Tibial nerve (tissue), 4 donors: ENCODE measurements at regions not wholly inside any gene's neighbourhood (a gene's known extent, or its start where the extent isn't known, plus 50 kb on each side); places are given as distances from the start of the nearest gene placed in this dataset.

Source experiments
- DNase-seq, 2 donors: peaks; one replicate each; pipeline ENCODE4 v3.0.0-alpha.2; 2019; ENCODE audit warnings: low spot score in 2 of 2
- H3K27ac ChIP-seq, 4 donors: fragments of 200-600 bp; sonication (generic) in 3 of 4; one replicate each; pipeline ENCODE4 v1.5.1; 2017 to 2019; ENCODE audit warnings: mild to moderate bottlenecking in 1 of 4
- H3K27me3 ChIP-seq, 2 donors: fragments of 200-600 bp; sonication (generic) in 1 of 2; one replicate each; pipeline versions ENCODE4 v1.5.1 to v1.6.0; 2017 to 2019
- H3K36me3 ChIP-seq, 3 donors: fragments of 200-600 bp; sonication (generic); one replicate each; pipeline ENCODE4 v1.5.1; 2018 to 2019
- H3K4me1 ChIP-seq, 4 donors: fragments of 200-600 bp; sonication (generic) in 3 of 4; one replicate each; pipeline ENCODE4 v1.5.1; 2017 to 2019
- H3K4me3 ChIP-seq, 4 donors: fragments of 200-600 bp; sonication (generic) in 3 of 4; one replicate each; pipeline ENCODE4 v1.5.1; 2017 to 2019; ENCODE audit warnings: mild to moderate bottlenecking in 1 of 4, moderate library complexity in 1 of 4
- H3K9me3 ChIP-seq, 4 donors: fragments of 200-600 bp; sonication (generic) in 3 of 4; one replicate each; pipeline ENCODE4 v1.5.1; 2017 to 2019
- EP300 ChIP-seq, 2 donors: sonication (generic); formaldehyde crosslinking; IDR thresholded peaks; one replicate each; pipeline ENCODE4 v1.6.1; 2017; ENCODE audit warnings: antibody characterized with exemption in 2 of 2, mild to moderate bottlenecking in 1 of 2
- POLR2A ChIP-seq, 2 donors: fragments of 450-650 bp; IDR thresholded peaks; one replicate each; pipeline ENCODE4 v1.6.1; 2017; ENCODE audit warnings: antibody characterized with exemption in 2 of 2, mild to moderate bottlenecking in 2 of 2, moderate library complexity in 2 of 2
- WGBS, 2 donors: methylation state at CpG; one replicate each; pipeline ENCODE4 v1.1.5; 2018; 5-methylcytosine and 5-hydroxymethylcytosine counted together
- TF ChIP-seq, protein P1 (sequence below), 5 experiments: fragments of 200-600 bp in 3 of 5; fragments of 450-650 bp in 2 of 5; sonication (generic) in 3 of 5; IDR thresholded peaks; one replicate each; pipeline ENCODE4 v1.5.1; 2016 to 2019; ENCODE audit warnings: antibody characterized with exemption in 5 of 5, mild to moderate bottlenecking in 3 of 5, moderate library complexity in 2 of 5

DNA sequence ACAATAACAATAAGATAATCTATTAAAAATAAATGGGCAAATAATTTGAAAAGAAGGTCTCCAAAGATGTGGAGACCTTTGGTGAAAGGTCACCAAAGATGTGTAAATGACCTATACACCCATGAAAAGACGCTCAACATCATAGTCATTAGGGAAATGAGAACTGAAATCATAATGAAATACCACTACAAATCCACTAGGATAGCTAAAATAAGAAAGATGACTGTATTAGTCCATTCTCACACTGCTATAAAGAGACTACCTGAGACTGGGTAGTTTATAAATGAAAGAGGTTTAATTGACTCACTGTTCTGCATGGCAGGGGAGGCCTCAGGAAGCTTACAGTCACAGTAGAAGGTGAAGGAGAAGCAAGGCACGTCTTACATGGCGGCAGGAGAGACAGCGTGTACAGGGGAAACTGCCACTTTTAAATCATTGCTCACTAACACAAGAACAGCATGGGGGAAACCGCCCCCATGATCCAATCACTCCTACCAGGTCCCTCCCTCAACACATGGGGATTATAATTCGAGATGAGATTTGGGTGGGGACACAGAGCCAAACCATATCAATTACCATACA is 339.6 kb downstream of the ENC1 start:
- H3K27me3 ChIP-seq: no peaks in the 10 kb centered on the region
- H3K27ac ChIP-seq: no peak overlapping the region
- DNase-seq: no peak
- H3K4me1 ChIP-seq: peaks cover 0 to 9% (median 0%) of the 10 kb centered on the region in 4 donors
- no peaks in the 10 kb centered on the region for H3K36me3 ChIP-seq
- no peak overlapping the region for H3K4me3 ChIP-seq
- TF ChIP-seq, protein P1, sequence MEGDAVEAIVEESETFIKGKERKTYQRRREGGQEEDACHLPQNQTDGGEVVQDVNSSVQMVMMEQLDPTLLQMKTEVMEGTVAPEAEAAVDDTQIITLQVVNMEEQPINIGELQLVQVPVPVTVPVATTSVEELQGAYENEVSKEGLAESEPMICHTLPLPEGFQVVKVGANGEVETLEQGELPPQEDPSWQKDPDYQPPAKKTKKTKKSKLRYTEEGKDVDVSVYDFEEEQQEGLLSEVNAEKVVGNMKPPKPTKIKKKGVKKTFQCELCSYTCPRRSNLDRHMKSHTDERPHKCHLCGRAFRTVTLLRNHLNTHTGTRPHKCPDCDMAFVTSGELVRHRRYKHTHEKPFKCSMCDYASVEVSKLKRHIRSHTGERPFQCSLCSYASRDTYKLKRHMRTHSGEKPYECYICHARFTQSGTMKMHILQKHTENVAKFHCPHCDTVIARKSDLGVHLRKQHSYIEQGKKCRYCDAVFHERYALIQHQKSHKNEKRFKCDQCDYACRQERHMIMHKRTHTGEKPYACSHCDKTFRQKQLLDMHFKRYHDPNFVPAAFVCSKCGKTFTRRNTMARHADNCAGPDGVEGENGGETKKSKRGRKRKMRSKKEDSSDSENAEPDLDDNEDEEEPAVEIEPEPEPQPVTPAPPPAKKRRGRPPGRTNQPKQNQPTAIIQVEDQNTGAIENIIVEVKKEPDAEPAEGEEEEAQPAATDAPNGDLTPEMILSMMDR (IDR thresholded peaks at IDR 0.05): no peak
- TF ChIP-seq POLR2A (IDR thresholded peaks at IDR 0.05): no peak
- TF ChIP-seq EP300 (IDR thresholded peaks at IDR 0.05): no peak
- H3K9me3 ChIP-seq: no peaks in the 10 kb centered on the region
- 90 to 94% methylated on average over 6 of the region's 6 CpGs for WGBS, 2 donors

DNA sequence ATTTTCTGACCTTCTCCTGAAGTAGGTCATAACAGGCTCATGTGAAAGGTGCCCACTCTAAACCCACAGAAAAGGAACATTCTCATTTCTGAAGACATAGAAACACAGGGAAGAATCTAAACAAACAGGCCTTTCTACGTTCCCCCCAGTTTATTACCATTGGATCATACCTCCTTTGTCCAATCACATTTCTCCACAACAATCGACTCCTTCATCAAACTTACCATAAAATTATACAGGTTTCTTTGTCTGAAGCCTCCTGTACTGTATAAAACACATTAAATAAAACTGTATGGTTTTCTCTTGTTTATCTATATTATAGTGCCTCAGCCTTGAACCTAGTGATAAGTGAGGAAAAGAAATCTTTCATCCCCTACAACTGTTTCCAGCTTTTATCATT is 340.7 kb downstream of the ENC1 start:
- Histone ChIP-seq H3K4me1 (peaks cover 0 to 9% (median 0%) of the 10 kb centered on the region in 4 donors), H3K36me3 (no peaks in the 10 kb centered on the region), H3K27ac (no peak overlapping the region), H3K27me3 (no peaks in the 10 kb centered on the region), H3K4me3 (no peak overlapping the region), H3K9me3 (no peaks in the 10 kb centered on the region)
- DNase-seq: no peak
- WGBS, 2 donors: 68 to 78% methylated on average over 2 of the region's 2 CpGs
- TF ChIP-seq, protein P1 (IDR thresholded peaks at IDR 0.05): no peak
- TF ChIP-seq EP300 (IDR thresholded peaks at IDR 0.05): no peak
- no peak for TF ChIP-seq POLR2A (IDR thresholded peaks at IDR 0.05)

DNA sequence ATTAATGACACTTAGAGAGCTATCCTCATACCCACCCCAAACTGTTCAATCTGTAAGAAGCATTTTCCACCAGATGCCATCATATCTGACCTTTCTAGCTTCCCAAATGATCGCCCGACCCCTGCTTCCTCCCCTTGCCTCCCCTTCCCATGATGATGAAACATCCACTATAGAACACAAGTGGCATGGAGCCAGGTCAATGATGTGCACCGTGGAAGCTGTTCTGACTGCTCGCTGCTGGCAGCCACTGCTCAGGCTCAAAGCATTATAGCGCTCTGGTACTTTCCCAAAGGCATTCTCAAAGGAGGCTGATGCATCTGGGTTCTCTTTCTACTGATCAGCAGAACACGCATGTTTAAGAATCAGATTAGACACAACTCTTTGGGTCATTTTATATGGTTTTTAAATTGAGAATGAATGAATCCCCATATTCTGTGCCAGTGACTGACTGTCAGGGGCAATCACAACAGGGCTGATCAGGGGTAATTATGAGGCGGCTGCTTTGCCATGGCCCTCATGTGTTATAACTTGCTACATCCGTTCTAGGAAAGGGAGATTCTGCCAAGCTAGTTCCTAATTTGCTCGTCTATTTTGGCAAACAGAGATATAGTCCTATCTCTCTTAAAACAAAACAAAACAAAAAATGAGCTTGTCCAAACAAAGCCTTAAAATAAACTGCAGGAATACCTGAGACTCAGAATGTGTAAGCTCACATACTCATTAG is 343.7 kb downstream of the ENC1 start:
- Histone ChIP-seq H3K36me3 (no peaks in the 10 kb centered on the region), H3K27ac (no peak overlapping the region), H3K4me3 (no peak overlapping the region), H3K9me3 (no peaks in the 10 kb centered on the region), H3K4me1 (peaks cover 0 to 9% (median 0%) of the 10 kb centered on the region in 4 donors), H3K27me3 (no peaks in the 10 kb centered on the region)
- 30 to 45% methylated on average over 9 of the region's 9 CpGs for WGBS, 2 donors
- TF ChIP-seq POLR2A (IDR thresholded peaks at IDR 0.05) (no peak), EP300 (IDR thresholded peaks at IDR 0.05) (no peak)
- TF ChIP-seq, protein P1 (IDR thresholded peaks at IDR 0.05): no peak
- DNase-seq: no peak

DNA sequence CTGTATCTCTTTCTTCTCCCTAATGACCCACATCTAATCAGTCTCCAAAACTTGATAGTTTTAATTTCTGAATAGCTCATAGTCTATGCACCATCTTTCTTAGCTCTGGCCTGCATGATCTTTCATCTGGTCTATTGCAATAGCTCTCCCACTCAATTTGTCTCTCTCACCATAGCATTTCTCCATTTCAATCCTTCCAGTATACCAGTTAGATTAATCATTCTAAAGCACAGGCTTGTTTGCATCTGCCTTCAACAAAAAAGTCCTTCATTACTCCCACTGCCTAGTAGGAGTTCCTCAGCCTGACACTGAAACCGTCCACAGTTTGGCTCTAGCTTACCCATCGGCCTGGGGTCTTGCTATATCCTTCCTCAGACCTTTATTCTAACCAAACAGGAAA is 344.9 kb downstream of the ENC1 start:
- 37 to 55% methylated on average over 2 of the region's 2 CpGs for WGBS, 2 donors
- Histone ChIP-seq H3K27ac (no peak overlapping the region), H3K27me3 (no peaks in the 10 kb centered on the region), H3K4me1 (peaks cover 0 to 9% (median 0%) of the 10 kb centered on the region in 4 donors), H3K36me3 (no peaks in the 10 kb centered on the region), H3K4me3 (no peak overlapping the region), H3K9me3 (no peaks in the 10 kb centered on the region)
- TF ChIP-seq, protein P1 (IDR thresholded peaks at IDR 0.05): no peak
- TF ChIP-seq EP300 (IDR thresholded peaks at IDR 0.05) (no peak), POLR2A (IDR thresholded peaks at IDR 0.05) (no peak)
- no peak for DNase-seq

DNA sequence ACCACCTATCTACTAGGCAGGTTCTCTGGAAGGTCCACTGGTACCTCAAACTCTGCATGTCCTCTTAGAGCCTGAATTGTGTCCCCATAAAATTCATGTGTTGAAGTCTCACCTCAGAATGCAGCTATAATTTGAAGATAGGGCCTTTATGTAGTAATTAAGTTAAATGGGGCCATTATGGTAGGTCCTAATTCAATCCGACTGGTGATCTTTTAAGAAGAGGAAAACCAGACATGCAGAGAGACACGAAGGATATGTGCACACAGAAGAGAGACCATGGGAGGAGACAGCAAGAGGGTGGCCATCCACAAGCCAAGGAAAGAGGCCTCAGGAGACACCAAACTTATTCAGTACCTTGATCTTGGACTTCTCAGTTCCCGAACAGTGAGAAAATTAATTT is 345.4 kb downstream of the ENC1 start:
- peaks cover 0 to 9% (median 0%) of the 10 kb centered on the region in 4 donors for H3K4me1 ChIP-seq
- TF ChIP-seq, protein P1 (IDR thresholded peaks at IDR 0.05): no peak
- TF ChIP-seq POLR2A (IDR thresholded peaks at IDR 0.05) (no peak), EP300 (IDR thresholded peaks at IDR 0.05) (no peak)
- H3K9me3 ChIP-seq: no peaks in the 10 kb centered on the region
- DNase-seq: no peak
- no peaks in the 10 kb centered on the region for H3K27me3 ChIP-seq
- no peak overlapping the region for H3K27ac ChIP-seq
- no peaks in the 10 kb centered on the region for H3K36me3 ChIP-seq
- no peak overlapping the region for H3K4me3 ChIP-seq
- 94 to 96% methylated on average over 3 of the region's 3 CpGs for WGBS, 2 donors
